Coronary artery (tissue), 2 donors: ENCODE measurements at regions not wholly inside any gene's neighbourhood (a gene's known extent, or its start where the extent isn't known, plus 50 kb on each side); places are given as distances from the start of the nearest gene placed in this dataset.
"Not testable (repeated sequence)": the region's sequence is repeated elsewhere in the genome, so short reads cannot be mapped to it uniquely, and the experiment has no call there.

Experiments
- DNase-seq: peaks from one replicate; pipeline ENCODE4 v3.0.0-alpha.2; 2017; ENCODE audit warnings: low spot score
- H3K27ac ChIP-seq, 2 donors: fragments of 200-600 bp; sonication (generic); one replicate each; pipeline ENCODE4 v1.5.1; 2016 to 2019
- H3K4me3 ChIP-seq: fragments of 200-600 bp; sonication (generic); 2 replicates; pipeline ENCODE4 v1.5.1; 2016; ENCODE audit warnings: mild to moderate bottlenecking, moderate library complexity
- CTCF ChIP-seq: fragments of 200-600 bp; sonication (generic); IDR thresholded peaks from one replicate; pipeline ENCODE4 v1.5.1; 2019; ENCODE audit warnings: antibody characterized with exemption

- H3K27ac ChIP-seq = peak overlapping the region; percentile 80 to 81
- TF ChIP-seq CTCF = no peak
- no peak for DNase-seq
- peak overlapping the region; percentile 55 for H3K4me3 ChIP-seq
Observed at GRCh38 chr12:68539615-68539952, 71.1 kb upstream of the RAP1B start.

- DNase-seq, H3K4me3 ChIP-seq, H3K27ac ChIP-seq: not testable (repeated sequence)
Observed at GRCh38 chr12:68540768-68541167, 69.9 kb upstream of the RAP1B start.

DNA sequence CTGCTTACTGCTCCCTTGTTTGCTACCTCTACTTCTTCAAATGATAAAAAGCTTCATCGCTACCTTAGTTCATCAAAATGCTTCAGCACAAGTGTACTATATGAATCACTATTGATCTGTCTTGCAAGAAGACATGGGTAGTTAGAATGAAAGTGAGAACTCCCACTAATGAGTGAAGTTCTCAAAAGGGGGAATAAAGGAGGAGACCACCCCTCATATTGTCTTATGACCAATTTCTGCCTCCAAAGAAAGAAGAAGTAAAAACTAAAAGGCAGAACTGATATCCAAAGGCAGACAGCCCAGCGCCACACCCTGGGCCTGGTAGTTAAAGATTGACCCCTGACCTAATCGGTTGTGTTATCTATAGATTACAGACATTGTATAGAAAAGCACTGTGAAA lies 63.4 kb upstream of the RAP1B start:
- not testable (repeated sequence) for DNase-seq, H3K4me3 ChIP-seq, H3K27ac ChIP-seq

- not testable (repeated sequence) for DNase-seq, H3K27ac ChIP-seq, H3K4me3 ChIP-seq
Observed at GRCh38 chr12:68552605-68553195, 58.0 kb upstream of the RAP1B start.

GRCh38 chr12:68557011-68557730 lies 53.5 kb upstream of the RAP1B start:
- Histone ChIP-seq H3K4me3 (no peak overlapping the region), H3K27ac (peak overlapping the region in 1 of 2 donors; percentile 22)
- no peak for TF ChIP-seq CTCF
- no peak for DNase-seq

GRCh38 chr12:68559246-68559645 lies 51.5 kb upstream of the RAP1B start:
- no peak for TF ChIP-seq CTCF
- no peak for DNase-seq
- Histone ChIP-seq H3K27ac (no peak overlapping the region), H3K4me3 (no peak overlapping the region)

DNA sequence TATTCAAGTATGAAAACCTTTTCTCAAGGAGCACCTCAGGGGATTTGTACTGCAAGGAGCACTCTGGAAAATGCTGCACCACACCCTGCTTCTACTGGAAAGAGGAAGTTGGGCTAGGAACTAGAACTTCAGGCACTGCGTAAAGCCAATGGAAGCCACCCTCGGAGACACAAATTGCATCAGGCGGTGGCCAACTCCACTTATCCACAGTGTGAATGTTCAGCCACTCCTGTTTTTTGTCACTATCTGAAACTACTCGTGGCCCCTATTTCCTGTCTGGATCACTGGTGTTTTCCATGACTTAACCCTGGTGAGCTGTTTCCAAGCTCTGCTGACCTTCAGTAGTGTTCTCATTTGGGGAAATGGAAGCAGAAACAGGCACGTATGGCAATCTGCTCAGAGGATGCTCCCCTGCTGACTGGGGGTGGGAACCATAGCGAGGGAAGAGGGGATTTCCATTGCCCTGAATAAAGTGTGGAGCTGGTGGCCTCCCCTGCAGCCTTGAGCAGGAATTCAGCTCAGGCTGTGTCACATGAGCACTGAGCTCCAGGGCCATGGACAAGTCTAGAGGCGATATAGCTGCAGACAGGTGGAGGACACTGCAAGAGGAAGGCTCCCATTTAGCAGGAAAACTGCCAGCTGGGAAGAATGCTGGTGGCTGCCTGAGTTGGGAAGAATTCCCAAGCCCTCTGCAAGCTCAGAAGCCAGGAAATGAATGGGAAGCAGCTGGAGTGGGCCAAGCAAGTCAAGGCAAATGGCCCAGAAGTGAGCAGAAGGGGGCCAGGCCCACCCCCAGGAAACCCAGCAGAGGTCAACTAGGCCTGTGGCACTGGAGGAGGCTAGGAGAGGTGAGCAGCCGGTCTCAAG lies 50.5 kb upstream of the RAP1B start:
- no peak for DNase-seq
- Histone ChIP-seq H3K4me3 (no peak overlapping the region), H3K27ac (peak overlapping the region in 1 of 2 donors; percentile 38)
- TF ChIP-seq CTCF = no peak

DNA sequence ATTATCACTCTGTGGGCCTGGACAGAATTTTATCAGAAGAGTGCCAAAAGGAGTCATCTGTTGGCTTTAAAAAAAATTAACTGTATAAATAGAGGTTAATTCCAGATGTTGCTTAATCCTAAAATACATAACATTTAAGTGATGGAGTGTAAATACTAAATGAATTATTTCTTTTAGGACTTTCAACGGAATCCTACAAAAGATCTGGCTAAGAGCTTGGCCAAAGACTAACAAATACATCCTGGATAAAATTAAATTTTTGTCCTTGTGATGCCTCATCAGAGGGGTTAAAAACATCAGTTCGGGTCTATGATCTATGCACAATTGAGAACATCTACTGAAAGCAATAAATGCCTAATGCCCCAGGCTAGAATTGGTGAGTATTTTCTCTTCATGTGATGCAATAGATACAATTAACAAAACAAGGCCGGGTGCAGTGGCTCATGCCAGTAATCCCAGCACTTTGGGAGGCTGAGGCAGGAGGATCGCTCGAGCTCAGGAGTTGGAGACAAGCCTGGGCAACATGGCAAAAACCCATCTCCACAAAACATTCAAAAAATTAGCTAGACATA lies 49.8 kb upstream of the RAP1B start:
- TF ChIP-seq CTCF = no peak
- DNase-seq = no peak
- no peak overlapping the region for H3K4me3 ChIP-seq
- peak overlapping the region in 1 of 2 donors; percentile 38 for H3K27ac ChIP-seq
